ENCODE measurements at regions not wholly inside any gene's neighbourhood (a gene's known extent, or its start where the extent isn't known, plus 50 kb on each side); places are given as distances from the start of the nearest gene placed in this dataset.
A peak's percentile ranks its signal among the peaks of the same experiment; 100 is the strongest.

DNA sequence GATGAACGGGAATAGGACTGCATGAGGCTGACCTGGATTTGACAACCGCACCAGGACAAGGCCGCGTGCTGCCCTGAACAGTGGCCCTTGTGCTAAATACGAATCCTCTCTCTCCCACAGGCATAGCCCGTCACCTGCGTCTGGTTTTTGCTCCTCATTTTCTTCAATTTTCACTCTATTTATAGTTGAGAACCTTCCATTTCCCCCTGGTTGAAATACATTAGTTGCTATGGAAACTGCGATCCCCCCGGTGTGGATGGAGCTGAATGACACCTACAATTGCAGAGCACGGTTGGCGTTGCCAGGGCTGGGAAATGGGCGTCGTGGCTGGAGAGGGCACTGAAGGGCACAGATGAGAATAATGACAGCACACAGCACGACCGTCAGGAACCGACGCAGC, 158.6 kb upstream of the PITRM1 start:
- intact Hi-C loops (cut with DNase I), result no loop called here
- Histone ChIP-seq H3K4me3 (no peak overlapping the region), H3K36me3 (no peaks in the 10 kb centered on the region), H3K27ac (no peak overlapping the region), H3K4me1 (no peaks in the 10 kb centered on the region), H3K27me3 (no peaks in the 10 kb centered on the region), H3K9me3 (no peaks in the 10 kb centered on the region)
- TF ChIP-seq POLR2A (IDR thresholded peaks at IDR 0.05), result no peak
- TF ChIP-seq, protein P1, sequence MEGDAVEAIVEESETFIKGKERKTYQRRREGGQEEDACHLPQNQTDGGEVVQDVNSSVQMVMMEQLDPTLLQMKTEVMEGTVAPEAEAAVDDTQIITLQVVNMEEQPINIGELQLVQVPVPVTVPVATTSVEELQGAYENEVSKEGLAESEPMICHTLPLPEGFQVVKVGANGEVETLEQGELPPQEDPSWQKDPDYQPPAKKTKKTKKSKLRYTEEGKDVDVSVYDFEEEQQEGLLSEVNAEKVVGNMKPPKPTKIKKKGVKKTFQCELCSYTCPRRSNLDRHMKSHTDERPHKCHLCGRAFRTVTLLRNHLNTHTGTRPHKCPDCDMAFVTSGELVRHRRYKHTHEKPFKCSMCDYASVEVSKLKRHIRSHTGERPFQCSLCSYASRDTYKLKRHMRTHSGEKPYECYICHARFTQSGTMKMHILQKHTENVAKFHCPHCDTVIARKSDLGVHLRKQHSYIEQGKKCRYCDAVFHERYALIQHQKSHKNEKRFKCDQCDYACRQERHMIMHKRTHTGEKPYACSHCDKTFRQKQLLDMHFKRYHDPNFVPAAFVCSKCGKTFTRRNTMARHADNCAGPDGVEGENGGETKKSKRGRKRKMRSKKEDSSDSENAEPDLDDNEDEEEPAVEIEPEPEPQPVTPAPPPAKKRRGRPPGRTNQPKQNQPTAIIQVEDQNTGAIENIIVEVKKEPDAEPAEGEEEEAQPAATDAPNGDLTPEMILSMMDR (IDR thresholded peaks at IDR 0.05), result no peak
- 97 to 98% (median 97%) methylated on average over 17 of the region's 17 CpGs for WGBS, 4 donors
- ATAC-seq (no peak), DNase-seq (no peak)

DNA sequence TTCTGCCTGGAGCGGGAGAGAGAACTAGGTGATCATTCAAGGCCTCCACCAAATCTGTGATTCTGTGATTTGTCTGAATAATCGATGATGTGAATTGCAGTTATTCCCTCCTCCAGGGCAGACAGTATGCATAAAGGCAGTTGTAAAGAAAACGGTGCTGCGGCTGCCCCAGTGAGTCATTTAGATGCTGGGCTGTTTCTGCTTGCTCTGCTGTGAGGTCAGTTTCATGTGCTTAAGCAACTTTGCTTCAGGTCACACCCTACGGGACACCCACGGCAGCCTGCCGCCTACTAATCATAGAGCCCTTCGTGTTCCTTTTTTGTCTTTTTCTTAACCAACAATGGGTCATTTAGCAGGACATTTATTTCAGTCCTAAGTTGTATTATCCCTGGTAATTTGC, 158.1 kb upstream of the PITRM1 start:
- peak in 2 of 4 donors; percentile 65 to 94 for ATAC-seq
- no peaks in the 10 kb centered on the region for H3K4me1 ChIP-seq
- H3K27me3 ChIP-seq, result no peaks in the 10 kb centered on the region
- H3K27ac ChIP-seq, result no peak overlapping the region
- intact Hi-C loops (cut with DNase I), result no loop called here
- no peaks in the 10 kb centered on the region for H3K9me3 ChIP-seq
- no peak overlapping the region for H3K4me3 ChIP-seq
- 69 to 93% (median 69%) methylated on average over 8 of the region's 8 CpGs for WGBS, 4 donors
- TF ChIP-seq, protein P1 (IDR thresholded peaks at IDR 0.05), result no peak
- no peak for TF ChIP-seq POLR2A (IDR thresholded peaks at IDR 0.05)
- no peaks in the 10 kb centered on the region for H3K36me3 ChIP-seq
- peak in 1 of 5 donors; percentile 42 for DNase-seq

DNA sequence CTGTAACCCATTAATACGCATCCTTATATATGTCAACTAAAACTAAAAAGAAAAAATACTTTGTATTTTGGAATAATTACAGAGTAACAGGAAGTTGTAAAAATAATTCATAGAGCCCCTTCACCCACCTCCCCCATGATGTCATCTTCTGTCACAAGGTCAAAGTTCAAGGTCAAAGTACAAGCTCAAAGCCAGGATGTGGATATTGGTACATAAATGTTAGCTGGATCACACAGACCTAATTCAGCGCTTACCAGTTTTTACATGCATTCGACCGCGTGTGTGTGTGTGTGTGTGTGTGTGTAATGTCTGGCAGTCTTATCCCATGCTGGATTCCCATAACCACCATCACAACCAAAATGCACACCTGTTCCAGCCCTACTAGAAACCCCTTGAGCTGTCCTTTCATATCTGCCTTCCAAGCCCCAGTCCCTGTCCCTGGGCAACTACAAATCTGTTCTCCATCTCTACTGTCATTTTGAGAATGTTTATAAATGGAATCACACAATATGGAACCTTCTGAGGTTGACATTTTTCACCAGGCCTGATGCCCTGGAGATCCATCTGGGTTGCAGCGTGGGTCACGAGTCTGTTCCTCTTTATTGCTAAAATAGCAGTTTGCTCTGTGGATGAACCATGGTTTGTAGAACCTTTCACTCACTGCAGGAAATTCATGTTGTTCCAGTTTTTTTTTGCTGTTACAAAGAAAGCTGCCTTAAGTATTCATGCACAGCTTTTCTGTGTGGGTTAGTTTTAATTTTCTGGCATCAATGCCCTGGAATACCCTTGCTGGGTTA, 153.6 kb upstream of the PITRM1 start:
- no peak for DNase-seq
- peaks cover 0 to 8% (median 0%) of the 10 kb centered on the region in 12 donors for H3K4me1 ChIP-seq
- intact Hi-C loops (cut with DNase I), result no loop called here
- 85 to 89% (median 87%) methylated on average over 7 of the region's 7 CpGs for WGBS, 4 donors
- no peaks in the 10 kb centered on the region for H3K9me3 ChIP-seq
- no peak for ATAC-seq
- TF ChIP-seq POLR2A (IDR thresholded peaks at IDR 0.05), result no peak
- TF ChIP-seq, protein P1 (IDR thresholded peaks at IDR 0.05), result no peak
- H3K27me3 ChIP-seq, result no peaks in the 10 kb centered on the region
- H3K36me3 ChIP-seq, result no peaks in the 10 kb centered on the region
- no peak overlapping the region for H3K4me3 ChIP-seq
- no peak overlapping the region for H3K27ac ChIP-seq

DNA sequence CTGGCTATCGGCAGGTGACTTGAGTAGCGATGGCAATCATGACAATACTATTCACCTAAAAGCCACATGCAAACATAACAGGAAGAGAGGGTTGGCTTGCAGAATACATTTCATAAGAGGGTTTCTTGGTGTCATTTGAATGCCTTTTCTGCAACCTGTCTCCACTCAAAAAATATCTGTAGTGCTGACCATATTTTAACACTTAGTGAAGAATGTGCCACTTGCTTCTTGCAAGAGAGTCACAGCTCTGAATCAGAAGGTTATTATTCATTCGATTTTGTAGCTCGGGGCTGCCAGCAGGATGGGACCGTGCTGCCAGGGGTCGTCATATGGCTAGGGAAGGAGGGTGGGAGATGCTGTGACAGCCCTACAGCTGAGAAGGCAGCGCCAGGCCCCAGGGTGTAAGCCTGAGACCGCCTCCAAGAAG, 152.0 kb upstream of the PITRM1 start:
- no peak overlapping the region for H3K4me3 ChIP-seq
- H3K36me3 ChIP-seq, result no peaks in the 10 kb centered on the region
- no peaks in the 10 kb centered on the region for H3K9me3 ChIP-seq
- peaks cover 0 to 8% (median 0%) of the 10 kb centered on the region in 12 donors for H3K4me1 ChIP-seq
- ATAC-seq (no peak), DNase-seq (no peak)
- 80 to 90% (median 86%) methylated on average over 8 of the region's 8 CpGs for WGBS, 4 donors
- no peak for TF ChIP-seq POLR2A (IDR thresholded peaks at IDR 0.05)
- TF ChIP-seq, protein P1 (IDR thresholded peaks at IDR 0.05), result no peak
- no peak overlapping the region for H3K27ac ChIP-seq
- intact Hi-C loops (cut with DNase I), result no loop called here
- no peaks in the 10 kb centered on the region for H3K27me3 ChIP-seq

Data from heart left ventricle (tissue), 16 donors.